GM21825 (cell line): ENCODE measurements at regions not wholly inside any gene's neighbourhood (a gene's known extent, or its start where the extent isn't known, plus 50 kb on each side); places are given as distances from the start of the nearest gene placed in this dataset.
"Not testable (repeated sequence)": the region's sequence is repeated elsewhere in the genome, so short reads cannot be mapped to it uniquely, and the experiment has no call there.

ENCODE experiments used
- ATAC-seq: cut with Tn5 transposase; IDR thresholded peaks from one replicate; pipeline ENCODE4 v1.9.1; 2021; ENCODE audit warnings: mild to moderate bottlenecking, moderate library complexity; ENCODE audit not compliant: unreplicated experiment

DNA sequence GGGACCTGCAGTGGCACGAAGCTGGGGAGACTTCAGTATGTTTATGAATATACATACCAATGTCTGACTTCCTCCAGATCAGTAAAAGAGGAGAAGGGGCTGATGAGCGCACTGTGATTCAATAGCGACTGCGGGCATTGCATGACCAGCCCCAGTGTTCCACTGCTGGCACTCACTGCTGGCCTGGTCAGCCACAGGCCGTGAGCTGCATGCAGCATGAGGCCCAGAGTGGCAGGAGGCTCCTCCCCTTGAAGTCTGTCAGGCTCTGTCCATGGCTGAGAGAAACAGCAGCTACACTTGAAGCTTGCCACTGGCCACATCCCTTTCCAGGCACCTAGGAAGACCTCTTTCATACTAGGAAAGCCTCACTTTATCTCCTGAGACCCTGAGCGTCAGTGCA is 265.9 kb upstream of the CDYL start:
- no peak for ATAC-seq

DNA sequence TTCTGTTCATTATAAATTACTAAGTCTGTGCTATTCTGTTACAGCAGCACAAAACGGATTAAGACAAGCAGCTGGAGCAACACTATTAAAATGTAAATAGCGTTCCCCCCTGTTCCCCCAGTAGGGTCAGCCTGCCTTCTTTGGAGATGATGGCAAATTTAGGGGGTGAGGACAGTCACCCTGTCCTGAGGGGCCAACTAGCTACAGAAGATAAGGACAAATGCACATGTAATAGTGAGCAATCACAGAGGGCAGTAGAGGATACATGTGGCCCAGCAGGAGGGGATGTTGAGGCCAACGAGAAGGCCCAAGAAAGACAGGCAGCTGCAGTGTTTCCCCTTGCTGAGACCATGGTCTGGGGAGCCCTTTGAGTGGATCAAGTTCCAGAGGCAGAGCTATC is 266.7 kb upstream of the CDYL start:
- ATAC-seq: no peak

DNA sequence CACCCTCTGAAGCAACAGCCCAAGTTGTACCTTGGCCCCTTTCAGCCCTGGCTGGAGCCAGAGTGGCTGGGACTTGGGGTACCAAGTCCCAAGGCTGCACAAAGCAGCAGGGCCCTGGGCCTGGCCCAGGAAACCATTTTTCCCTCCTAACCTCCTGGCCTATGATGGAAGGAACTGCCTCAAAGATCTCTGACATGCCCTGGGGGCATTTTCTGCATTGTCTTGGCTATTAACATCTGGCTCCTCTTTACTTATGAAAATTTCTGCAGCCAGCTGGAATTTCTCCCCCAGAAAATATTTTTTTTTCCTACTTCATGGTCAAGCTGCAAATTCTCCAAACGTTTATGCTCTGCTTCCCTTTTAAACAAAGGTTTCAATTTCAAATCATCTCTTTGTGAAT is 269.4 kb upstream of the CDYL start:
- ATAC-seq: no peak

DNA sequence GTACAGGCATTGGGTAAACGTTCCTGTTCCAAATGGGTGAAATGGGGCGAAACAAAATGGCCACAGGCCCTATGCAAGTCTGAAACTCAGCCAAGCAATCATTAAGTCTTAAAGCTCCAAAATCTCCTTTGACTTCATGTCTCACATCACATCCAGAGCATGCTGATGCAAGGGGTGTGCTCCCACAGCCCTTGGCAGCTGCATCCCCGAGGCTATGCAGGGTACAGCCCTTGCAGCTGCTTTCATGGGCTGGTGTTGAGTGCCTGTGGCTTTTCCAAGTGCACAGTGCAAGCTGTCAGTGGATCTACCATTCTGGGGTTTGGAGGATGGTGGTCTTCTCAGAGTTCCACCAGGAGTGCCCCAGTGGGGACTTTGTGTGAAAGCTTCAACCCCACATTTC is 270.0 kb upstream of the CDYL start:
- no peak for ATAC-seq

DNA sequence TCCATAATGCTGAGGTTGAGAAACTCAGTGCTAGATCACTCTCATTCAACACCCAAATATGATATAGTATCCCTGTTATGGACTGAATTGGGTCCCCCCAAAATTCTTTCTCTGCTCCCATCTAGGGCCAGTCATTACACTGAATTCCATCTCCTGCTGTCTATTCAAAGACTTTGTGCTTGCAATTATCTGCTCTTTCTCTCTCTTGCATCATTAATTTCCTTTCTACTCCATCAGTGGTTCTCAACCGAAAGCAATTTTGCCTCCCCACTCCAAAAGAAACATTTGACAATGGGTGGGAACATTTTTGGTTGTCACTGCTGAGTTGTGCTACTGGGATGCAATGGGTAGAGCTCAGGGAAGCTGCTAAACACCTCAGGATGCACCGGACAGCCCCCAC is 271.5 kb upstream of the CDYL start:
- no peak for ATAC-seq

DNA sequence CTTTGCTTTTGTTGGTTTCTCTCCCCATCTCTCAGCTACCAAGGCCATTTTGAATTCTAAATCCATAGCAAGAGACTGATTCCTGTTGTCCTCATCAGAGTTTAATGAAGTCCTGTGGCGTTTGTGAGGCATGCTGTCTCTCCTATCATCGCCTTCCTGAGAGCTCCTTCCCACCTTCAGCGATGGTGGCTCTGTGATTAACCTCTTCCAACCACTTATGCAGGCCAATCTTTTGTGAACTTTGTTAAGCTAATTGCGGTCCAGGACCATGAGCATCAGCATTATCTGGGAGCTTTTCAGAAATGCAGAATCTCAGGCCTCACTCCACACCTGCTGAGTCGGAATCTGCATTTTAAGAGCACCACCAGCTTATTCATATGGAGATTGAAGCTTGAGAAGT is 272.5 kb upstream of the CDYL start:
- no peak for ATAC-seq

DNA sequence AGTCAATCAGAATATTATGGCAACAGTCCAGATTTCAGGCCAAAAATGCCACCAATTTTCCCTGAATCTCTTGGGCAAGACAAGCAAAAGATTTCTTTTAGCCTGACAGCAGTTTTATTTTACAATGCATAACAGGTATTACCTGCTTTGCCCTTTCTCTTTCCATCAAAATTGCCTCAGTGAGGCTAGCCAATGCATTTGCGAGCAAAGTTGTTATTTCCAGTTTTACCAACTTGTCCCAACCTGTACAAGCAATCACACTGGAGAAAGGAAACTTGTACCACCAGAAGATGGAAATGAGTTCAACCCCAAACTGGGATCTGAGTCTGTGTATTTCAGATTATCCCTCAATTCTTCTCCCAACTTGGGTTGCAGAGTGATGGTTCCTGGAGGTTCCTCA is 279.9 kb upstream of the CDYL start:
- no peak for ATAC-seq

DNA sequence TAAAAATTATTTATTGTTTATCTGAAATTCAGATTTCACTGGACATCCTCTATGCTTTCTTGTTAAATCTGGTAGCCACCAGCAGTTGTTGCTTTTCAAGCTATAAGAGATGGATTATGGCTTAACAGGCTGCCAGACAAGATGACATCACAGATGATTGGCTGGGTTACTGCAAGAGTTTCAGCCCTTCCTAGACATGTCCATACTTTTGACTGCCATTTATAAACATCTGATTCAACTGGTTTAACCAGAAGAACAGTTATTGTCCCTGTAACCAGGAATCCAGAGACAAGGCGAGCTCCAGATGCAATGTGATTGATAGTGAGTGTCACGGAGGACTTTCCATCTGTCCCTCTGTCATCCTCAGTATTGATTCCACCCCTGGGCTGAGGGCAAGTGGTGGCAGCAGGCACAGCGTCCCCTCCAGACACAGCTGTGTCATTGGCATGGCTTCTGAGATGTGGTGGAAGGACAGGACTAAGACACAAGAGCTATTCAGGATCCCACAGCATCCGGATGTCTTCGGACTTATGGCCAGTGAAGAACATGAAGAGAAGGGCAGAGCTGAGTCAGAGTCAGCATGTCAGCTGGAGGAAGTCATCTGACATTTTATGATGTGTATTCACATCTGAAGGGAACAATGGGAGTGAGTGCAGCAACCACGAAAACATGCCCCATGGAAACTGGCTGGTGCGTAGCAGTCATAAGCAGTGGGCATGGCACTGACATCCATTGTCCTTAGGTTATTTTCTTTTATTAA is 284.5 kb upstream of the CDYL start:
- no peak for ATAC-seq

DNA sequence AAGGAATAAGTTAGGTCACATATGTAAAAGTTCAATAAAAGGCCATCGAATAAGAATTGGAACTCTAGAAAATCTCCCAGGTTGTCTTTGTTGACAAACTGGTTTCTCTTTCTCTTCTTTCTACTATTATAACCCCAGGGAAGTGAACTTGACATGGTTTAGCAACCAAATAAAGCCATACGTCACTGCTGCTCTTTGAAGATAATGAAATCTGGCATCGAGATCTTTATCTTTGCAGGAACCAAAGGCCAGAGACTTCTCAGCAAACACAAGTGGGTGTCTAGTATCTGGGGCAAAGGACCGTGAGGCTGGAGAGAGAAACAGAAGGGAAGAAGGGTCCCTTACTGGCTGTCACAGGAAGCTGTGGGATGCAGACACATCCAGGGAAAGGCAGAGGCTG is 286.7 kb upstream of the CDYL start:
- no peak for ATAC-seq

DNA sequence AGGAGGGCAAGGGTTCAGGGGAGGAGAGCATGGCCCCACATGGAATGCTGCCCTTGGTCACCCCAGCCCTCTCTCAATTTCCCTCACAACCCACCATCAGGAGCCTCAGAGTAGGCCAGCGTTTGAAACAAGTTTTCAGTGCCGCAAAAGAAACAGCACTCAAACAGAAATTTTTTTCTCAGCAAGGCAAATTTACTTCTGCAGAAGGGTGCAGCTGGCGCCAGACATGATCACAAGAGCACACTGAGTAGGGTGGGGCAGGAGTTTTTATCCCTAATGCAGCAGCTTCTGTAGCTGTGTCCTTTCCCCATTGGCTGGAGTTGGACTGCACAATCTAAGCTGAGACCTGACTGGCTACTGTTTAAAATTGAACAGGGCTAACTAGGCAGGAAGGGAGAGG is 287.8 kb upstream of the CDYL start:
- ATAC-seq: no peak

DNA sequence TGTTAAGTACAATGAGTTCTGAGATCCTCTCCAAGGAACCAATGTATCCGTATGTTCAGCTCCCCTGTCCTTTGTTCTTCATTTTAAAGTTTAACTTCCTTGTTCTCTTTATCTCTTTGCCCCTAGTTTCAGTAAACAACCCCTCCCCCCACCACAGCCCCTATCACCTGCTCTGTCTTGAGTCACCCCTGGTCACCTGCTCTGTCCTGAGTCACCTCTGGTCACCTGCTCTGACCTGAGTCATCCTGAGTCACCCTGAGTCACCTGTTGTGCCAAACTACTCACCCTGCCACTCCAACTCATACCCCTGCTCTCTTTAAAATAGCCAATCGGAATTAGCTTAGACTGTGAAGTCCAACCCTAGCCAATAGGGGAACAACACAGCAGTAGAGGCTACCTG is 288.7 kb upstream of the CDYL start:
- ATAC-seq: no peak

DNA sequence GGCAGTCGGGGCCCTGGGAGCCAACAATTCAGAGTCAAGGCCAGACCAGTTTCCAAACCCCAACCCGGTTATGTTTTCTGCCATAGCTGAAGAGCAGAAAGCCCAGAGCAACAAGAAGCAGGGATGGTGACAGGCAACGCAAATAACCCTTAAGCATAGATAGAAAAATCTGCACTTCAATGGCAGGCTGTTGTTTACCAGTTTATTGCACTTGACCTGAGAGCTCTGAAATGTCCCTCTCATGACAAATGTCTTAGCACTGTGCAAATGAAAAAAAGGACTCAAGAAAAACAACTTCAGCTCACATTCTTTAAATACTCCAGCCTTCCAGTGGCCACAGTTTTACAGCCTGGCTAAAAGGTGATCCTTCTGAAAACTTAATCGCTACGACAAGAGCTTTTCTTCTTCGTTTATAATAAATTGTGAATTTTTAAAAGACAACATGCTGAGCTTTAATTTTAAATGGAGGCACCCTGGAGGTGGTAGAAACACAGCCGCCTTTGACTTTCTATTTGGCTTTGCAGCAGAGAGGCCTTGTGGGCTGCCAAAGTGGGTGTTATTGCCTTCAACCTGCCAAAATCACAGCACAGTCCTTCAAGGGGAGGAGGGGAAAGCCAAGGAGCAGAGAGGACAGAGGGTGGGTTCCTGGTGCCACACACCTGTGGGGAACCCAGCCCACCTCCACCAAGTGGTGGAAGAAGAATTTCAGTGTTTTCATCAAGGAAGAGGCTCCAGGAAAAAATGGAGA is 289.5 kb upstream of the CDYL start:
- no peak for ATAC-seq

DNA sequence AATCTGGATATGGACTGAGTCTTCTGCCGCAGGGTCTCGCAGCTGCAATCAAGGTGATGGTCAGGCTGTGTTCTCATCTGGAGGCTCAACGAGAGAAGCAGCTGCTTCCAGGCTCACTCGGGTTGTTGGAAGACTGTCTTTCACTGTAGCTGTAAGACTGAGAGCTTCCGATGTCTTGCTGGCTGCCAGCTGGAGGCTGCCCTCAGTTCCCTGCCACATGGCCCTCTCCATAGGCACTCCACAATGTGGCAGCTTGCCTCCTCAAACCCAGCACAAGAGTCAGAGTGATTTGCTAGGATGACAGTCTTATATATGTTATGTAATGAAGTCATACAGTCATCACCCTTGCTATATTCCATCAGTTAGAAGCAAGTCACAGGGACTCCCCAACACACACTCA is 290.5 kb upstream of the CDYL start:
- ATAC-seq: no peak

DNA sequence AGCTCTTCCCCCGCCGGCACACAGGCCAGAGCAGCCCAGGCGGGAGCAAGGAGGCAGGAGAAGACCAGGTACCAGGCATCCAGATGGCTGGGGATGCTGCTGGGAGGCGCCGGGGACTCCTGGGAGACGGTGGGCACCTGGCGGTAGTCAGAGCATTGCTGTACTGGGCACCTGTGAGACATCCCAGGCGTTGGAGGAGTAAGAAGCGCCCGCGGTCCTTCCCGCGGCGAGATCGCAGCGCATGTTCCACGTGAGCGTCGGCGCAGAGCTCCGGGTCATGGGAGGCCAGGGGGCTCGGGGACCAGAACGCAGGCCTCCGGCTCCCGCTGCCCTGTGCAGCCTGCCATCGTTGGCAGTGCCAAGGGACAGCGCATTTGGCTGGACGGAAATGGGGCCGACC is 293.7 kb upstream of the CDYL start:
- ATAC-seq: no peak

DNA sequence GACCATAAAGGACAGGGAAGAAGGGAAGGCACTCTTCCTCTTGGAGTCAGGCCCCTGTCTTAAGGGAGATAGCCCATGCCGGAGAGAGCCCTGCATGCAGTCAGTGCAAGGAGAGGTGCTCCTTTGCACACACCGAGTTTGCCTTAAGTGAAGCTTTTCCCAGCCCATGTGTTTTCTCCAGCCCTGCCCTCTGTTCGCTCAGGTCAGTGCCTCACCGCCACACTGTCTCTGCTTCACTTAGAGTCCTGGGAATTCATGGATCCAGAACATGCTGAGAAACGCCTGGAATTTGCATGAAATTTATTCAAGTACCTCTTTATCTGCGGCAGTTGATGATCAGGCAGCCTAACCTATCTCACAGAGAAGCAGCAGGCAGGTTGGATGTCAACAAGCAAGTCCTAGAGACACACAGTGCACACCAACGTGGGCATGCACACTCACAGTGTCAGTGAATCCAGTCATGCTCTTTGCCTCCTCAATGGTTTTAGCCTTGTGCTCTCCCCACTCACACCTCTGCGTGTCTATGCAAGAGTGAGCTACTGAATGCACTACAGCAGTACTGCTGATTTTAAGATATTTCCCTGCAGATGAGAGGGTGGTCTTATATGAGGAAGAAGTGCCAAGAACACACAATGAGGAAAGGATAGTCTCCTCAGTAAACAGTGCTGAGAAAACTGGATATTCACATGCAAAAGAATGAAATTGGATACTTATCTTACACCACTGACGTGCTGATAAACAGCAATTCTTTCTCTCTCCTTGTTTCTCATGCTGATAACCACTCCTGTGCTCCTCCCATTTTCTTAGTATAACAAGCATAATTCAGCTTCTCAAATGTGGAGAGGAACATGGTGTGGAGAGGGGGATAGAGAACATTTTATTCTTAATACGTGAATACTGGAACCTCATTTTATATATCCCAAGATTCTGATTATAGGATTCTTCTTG is 295.1 kb upstream of the CDYL start:
- ATAC-seq: no peak

DNA sequence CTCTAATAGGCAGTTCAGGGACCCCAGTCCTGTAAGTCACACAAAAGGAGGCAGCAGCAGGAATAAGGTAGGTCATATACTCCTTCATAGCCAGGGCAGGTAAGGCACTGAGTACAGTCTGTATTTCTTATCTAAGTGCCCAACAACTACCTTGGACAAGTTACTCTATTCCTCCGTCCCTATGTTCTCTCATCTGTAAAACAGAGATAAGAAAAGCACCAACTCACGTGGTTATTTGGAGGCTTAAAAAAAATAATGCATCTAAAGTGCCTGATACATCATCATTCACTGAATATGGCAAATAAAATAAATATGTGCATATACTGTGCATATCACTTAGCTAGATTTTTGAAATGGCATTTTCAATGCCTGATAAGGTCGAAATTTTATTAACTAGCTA is 298.1 kb upstream of the CDYL start:
- no peak for ATAC-seq

DNA sequence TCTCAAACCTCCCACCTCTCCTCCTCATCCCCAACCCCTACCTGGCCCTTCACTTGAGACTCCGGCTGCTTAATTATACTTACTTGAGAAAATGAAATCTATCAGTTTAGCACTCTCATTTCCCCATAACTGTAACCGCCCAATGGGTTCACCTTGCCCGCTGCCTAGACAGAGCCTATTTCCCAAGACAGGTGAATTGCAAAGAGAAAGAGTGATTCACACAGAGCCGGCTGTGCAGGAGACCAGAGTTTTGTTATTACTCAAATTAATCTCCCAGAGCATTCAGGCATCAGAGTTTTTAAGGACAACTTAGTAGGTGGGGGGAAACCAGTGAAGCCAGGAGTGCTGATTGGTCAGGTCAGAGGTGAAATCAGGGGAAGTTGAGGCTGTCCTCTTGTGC is 301.4 kb upstream of the CDYL start:
- ATAC-seq: no peak

DNA sequence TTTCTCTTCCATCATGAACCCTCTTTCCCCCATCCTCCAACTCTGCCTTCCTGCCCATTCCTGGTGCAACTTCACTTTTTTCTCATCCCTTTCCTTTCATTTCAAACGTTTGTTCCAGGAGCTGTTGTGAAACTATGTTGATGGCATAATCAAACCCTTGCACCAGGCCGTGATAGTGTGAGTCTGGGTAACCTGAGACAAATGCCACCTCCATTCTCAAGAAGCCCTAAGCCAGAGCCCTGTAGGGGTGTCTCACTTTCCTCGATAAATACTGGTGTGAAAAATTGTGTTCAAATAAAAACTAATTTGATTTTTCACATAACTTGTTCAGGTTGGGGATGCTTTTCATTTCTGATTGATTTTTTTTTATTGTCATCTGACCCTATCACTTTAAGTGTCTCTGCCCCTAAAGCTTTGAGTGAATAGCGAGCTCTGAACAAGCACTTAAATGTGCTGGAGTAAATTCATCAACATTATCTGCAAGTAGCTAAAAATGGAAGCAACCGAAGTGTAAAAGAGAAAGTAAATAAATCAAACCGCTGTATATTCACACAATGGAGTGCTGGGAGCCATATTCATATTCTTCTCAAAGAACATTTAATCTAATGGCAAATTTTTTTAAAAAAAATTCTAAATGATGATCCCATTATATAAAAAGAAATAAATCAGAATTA is 303.1 kb upstream of the CDYL start:
- ATAC-seq: no peak

DNA sequence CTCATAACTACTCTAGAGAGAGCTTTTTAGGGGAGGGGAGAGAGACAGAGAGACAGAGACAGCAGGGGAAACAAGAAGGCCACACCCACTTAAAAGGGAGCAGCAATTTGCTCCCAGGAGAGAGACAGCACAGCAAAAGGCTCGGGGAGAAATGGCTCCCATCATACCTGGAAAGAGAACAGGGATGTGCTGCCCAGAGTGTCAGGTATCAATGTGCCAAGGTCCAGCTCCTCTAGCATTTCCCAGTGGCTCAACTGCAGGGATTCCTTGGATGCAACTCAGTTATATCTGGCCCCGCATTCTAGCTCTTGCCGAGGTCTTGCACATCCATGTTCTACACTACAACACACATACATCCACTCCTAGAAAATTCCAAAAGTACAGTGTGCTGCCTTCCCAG is 304.0 kb upstream of the CDYL start:
- no peak for ATAC-seq

DNA sequence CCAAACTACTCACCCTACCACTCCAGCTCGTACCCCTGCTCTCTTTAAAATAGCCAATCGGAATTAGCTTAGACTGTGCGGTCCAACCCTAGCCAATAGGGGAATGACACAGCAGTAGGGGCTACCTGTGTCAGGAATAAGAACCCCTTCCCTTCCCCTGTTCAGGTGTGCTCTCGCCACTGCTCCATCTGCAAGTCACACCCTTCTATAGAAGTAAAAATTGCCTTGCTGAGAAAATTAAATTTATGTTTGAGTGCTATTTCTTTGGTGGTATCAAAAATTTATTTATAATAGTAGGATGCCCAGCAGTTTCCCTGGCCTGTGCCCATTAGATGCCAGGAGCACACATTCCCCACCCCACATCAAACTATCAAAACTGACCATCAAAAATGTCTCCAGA is 304.7 kb upstream of the CDYL start:
- ATAC-seq: not testable (repeated sequence)

DNA sequence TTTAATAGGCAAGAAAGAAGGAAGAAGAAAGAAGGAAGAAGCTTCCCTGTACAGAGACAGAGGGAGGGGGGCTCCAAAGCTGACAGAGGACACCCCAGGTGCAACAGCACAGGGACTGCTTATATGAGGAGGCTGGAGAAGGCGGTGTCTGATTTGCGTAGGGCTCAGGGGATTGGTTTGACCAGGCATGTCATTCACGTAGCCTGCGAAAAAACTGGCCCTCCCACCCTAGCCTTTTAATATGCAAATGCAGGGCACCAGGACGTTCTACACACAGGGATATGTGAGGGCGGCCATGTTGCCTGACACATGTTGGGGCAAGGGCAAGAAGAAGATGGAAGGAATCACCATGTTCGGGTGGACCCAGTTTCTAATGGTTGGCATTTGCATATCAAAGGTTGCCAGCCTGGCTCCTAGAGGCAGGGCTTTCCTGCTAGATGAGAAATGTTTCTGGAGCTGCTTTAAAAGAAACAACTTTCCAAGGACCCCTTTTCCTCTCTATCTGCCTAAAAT is 305.4 kb upstream of the CDYL start:
- ATAC-seq: no peak
